H1 (cell line): ENCODE measurements at regions not wholly inside any gene's neighbourhood (a gene's known extent, or its start where the extent isn't known, plus 50 kb on each side); places are given as distances from the start of the nearest gene placed in this dataset.

ENCODE experiments used
- HDAC2 ChIP-seq, 2 experiments: fragments of 300-600 bp in 1 of 2; sonication (generic) in 1 of 2; IDR thresholded peaks; 2 replicates each; pipeline ENCODE4 v1.6.1; 2011 to 2012; ENCODE audit warnings: low read depth in 2 of 2, low read length in 2 of 2, mild to moderate bottlenecking in 2 of 2, moderate library complexity in 2 of 2, borderline replicate concordance in 1 of 2, inconsistent platforms in 1 of 2
- POLR2A ChIP-seq, 2 experiments: IDR thresholded peaks; 1 replicate in 1 of 2; 2 replicates in 1 of 2; pipeline ENCODE4 v1.6.1; 2011; ENCODE audit warnings: low read depth in 2 of 2, low read length in 2 of 2, mild to moderate bottlenecking in 2 of 2; ENCODE audit errors: control extremely low read depth in 1 of 2
- SIX5 ChIP-seq: IDR thresholded peaks from 2 replicates; pipeline ENCODE4 v1.6.1; 2011; ENCODE audit warnings: mild to moderate bottlenecking, low read depth, low read length
- TF ChIP-seq, protein P1 (sequence below), 3 experiments: IDR thresholded peaks; 1 replicate in 2 of 3; 2 replicates in 1 of 3; pipeline versions ENCODE4 v1.5.1 to v1.6.1; 2011; ENCODE audit warnings: low read length in 3 of 3, mild to moderate bottlenecking in 3 of 3, inconsistent platforms in 2 of 3, low read depth in 1 of 3, moderate library complexity in 1 of 3; ENCODE audit not compliant: insufficient read depth in 1 of 3; ENCODE audit errors: control extremely low read depth in 1 of 3

- TF ChIP-seq, protein P1, sequence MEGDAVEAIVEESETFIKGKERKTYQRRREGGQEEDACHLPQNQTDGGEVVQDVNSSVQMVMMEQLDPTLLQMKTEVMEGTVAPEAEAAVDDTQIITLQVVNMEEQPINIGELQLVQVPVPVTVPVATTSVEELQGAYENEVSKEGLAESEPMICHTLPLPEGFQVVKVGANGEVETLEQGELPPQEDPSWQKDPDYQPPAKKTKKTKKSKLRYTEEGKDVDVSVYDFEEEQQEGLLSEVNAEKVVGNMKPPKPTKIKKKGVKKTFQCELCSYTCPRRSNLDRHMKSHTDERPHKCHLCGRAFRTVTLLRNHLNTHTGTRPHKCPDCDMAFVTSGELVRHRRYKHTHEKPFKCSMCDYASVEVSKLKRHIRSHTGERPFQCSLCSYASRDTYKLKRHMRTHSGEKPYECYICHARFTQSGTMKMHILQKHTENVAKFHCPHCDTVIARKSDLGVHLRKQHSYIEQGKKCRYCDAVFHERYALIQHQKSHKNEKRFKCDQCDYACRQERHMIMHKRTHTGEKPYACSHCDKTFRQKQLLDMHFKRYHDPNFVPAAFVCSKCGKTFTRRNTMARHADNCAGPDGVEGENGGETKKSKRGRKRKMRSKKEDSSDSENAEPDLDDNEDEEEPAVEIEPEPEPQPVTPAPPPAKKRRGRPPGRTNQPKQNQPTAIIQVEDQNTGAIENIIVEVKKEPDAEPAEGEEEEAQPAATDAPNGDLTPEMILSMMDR (IDR thresholded peaks at IDR 0.05; ENCODE audit: control extremely low read depth in 1 of 3, insufficient read depth in 1 of 3, low read depth in 1 of 3, low read length in 3 of 3), result no peak
- no peak for TF ChIP-seq HDAC2 (IDR thresholded peaks at IDR 0.05; ENCODE audit: borderline replicate concordance in 1 of 2, low read depth in 2 of 2, low read length in 2 of 2)
- TF ChIP-seq POLR2A (IDR thresholded peaks at IDR 0.05; ENCODE audit: control extremely low read depth in 1 of 2, low read depth in 2 of 2, low read length in 2 of 2), result no peak
- no peak for TF ChIP-seq SIX5
- TF ChIP-seq, all 59 proteins: peak for 0
These were observed 305.7 kb upstream of the NRIP1 start (continued) for GRCh38 chr21:15370462-15370975.
